ENCODE measurements at regions not wholly inside any gene's neighbourhood (a gene's known extent, or its start where the extent isn't known, plus 50 kb on each side); places are given as distances from the start of the nearest gene placed in this dataset.

GRCh38 chr3:95815828-95816227 lies 998.6 kb upstream of the EPHA6 start:
- TF ChIP-seq, protein P1, sequence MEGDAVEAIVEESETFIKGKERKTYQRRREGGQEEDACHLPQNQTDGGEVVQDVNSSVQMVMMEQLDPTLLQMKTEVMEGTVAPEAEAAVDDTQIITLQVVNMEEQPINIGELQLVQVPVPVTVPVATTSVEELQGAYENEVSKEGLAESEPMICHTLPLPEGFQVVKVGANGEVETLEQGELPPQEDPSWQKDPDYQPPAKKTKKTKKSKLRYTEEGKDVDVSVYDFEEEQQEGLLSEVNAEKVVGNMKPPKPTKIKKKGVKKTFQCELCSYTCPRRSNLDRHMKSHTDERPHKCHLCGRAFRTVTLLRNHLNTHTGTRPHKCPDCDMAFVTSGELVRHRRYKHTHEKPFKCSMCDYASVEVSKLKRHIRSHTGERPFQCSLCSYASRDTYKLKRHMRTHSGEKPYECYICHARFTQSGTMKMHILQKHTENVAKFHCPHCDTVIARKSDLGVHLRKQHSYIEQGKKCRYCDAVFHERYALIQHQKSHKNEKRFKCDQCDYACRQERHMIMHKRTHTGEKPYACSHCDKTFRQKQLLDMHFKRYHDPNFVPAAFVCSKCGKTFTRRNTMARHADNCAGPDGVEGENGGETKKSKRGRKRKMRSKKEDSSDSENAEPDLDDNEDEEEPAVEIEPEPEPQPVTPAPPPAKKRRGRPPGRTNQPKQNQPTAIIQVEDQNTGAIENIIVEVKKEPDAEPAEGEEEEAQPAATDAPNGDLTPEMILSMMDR (IDR thresholded peaks at IDR 0.05), result no peak
- TF ChIP-seq EZH2 (IDR thresholded peaks at IDR 0.05; ENCODE audit: borderline replicate concordance, insufficient read depth, low read depth, low read length, poor library complexity, severe bottlenecking), result no peak

Data from B cell (primary cell).